Loucy (cell line): ENCODE measurements at regions not wholly inside any gene's neighbourhood (a gene's known extent, or its start where the extent isn't known, plus 50 kb on each side); places are given as distances from the start of the nearest gene placed in this dataset.

Experiments
- H2AFZ ChIP-seq: fragments of 200-600 bp; sonication (generic); 2 replicates; pipeline ENCODE4 v1.6.0; 2016; ENCODE audit warnings: antibody characterized with exemption, mild to moderate bottlenecking, low read length, moderate library complexity
- H3F3A ChIP-seq: fragments of 200-600 bp; 2 replicates; pipeline ENCODE4 v1.6.0; 2016; ENCODE audit warnings: antibody characterized with exemption, low read depth, mild to moderate bottlenecking
- H3K27me3 ChIP-seq: fragments of 200-600 bp; sonication (generic); 2 replicates; pipeline ENCODE4 v1.6.1; 2014; ENCODE audit warnings: low read length, mild to moderate bottlenecking; ENCODE audit not compliant: insufficient read depth, poor library complexity, severe bottlenecking
- H3K36me3 ChIP-seq: fragments of 200-600 bp; sonication (generic); 2 replicates; pipeline ENCODE4 v1.6.1; 2016; ENCODE audit warnings: low read length; ENCODE audit not compliant: insufficient read depth
- H3K4me1 ChIP-seq: fragments of 200-600 bp; sonication (generic); 2 replicates; pipeline ENCODE4 v1.5.1; 2014; ENCODE audit warnings: low read length, mild to moderate bottlenecking; ENCODE audit not compliant: insufficient read depth, poor library complexity, severe bottlenecking
- H3K4me2 ChIP-seq: fragments of 200-600 bp; sonication (generic); 2 replicates; pipeline ENCODE4 v1.6.0; 2014; ENCODE audit warnings: antibody characterized with exemption, low read length, low read depth, mild to moderate bottlenecking; ENCODE audit not compliant: poor library complexity, severe bottlenecking
- H3K4me3 ChIP-seq: fragments of 200-600 bp; sonication (generic); 2 replicates; pipeline ENCODE4 v1.5.1; 2014; ENCODE audit warnings: low read length, mild to moderate bottlenecking, mixed read lengths; ENCODE audit not compliant: poor library complexity, severe bottlenecking
- H3K79me2 ChIP-seq: fragments of 200-600 bp; sonication (generic); 2 replicates; pipeline ENCODE4 v1.6.1; 2014; ENCODE audit warnings: low read length; ENCODE audit not compliant: insufficient read depth
- H3K9ac ChIP-seq: fragments of 200-600 bp; sonication (generic); 2 replicates; pipeline ENCODE4 v1.6.0; 2014; ENCODE audit warnings: mild to moderate bottlenecking, low read depth, low read length, moderate library complexity; ENCODE audit not compliant: poor library complexity, severe bottlenecking
- H3K9me2 ChIP-seq: fragments of 200-600 bp; sonication (generic); replicated peaks from 2 replicates; pipeline ENCODE4 v1.6.1; 2016; ENCODE audit warnings: low read depth, low read length, mixed read lengths
- H3K9me3 ChIP-seq: fragments of 200-600 bp; sonication (generic); 2 replicates; pipeline ENCODE4 v1.6.1; 2014; ENCODE audit warnings: mild to moderate bottlenecking, antibody characterized with exemption, low read length, low read depth; ENCODE audit not compliant: insufficient read depth
- H4K20me1 ChIP-seq: fragments of 200-600 bp; sonication (generic); 2 replicates; pipeline ENCODE4 v1.6.0; 2014; ENCODE audit warnings: antibody characterized with exemption, low read length, mild to moderate bottlenecking; ENCODE audit not compliant: insufficient read depth, poor library complexity, severe bottlenecking
- CTCF ChIP-seq: fragments of 200-600 bp; sonication (generic); conservative IDR thresholded peaks from 2 replicates; pipeline ENCODE4 v1.5.1; 2014; ENCODE audit warnings: mild to moderate bottlenecking, antibody characterized with exemption, low read length
- EZH2phosphoT487 ChIP-seq: fragments of 200-600 bp; IDR thresholded peaks from 2 replicates; pipeline ENCODE4 v1.6.1; 2018; ENCODE audit warnings: antibody characterized with exemption, mild to moderate bottlenecking, moderate library complexity, borderline replicate concordance

GRCh38 chr14:53783256-53783655 is 173.4 kb downstream of the BMP4 start:
- Histone ChIP-seq H4K20me1 (no peaks in the 10 kb centered on the region), H3K9ac (no peak overlapping the region), H3K79me2 (no peaks in the 10 kb centered on the region), H3K27me3 (no peaks in the 10 kb centered on the region), H2AFZ (no peak overlapping the region), H3K9me3 (no peaks in the 10 kb centered on the region), H3K9me2 (no peaks in the 10 kb centered on the region), H3K4me2 (no peak overlapping the region), H3K4me1 (no peaks in the 10 kb centered on the region), H3K4me3 (no peak overlapping the region), H3F3A (no peaks in the 10 kb centered on the region), H3K36me3 (no peaks in the 10 kb centered on the region)
- TF ChIP-seq CTCF (no peak), EZH2phosphoT487 (no peak)

- H3K79me2 ChIP-seq = no peaks in the 10 kb centered on the region
- H2AFZ ChIP-seq = no peak overlapping the region
- 0 out of 2 replicates have a peak, but pooled peaks cover 7% of the 10 kb centered on the region for H3K9me2 ChIP-seq
- no peaks in the 10 kb centered on the region for H3K36me3 ChIP-seq
- H3F3A ChIP-seq = no peaks in the 10 kb centered on the region
- H3K27me3 ChIP-seq = no peaks in the 10 kb centered on the region
- no peak for TF ChIP-seq CTCF
- TF ChIP-seq EZH2phosphoT487 = no peak
- H4K20me1 ChIP-seq = no peaks in the 10 kb centered on the region
- no peak overlapping the region for H3K4me3 ChIP-seq
- no peaks in the 10 kb centered on the region for H3K4me1 ChIP-seq
- H3K9me3 ChIP-seq = no peaks in the 10 kb centered on the region
- H3K4me2 ChIP-seq = no peak overlapping the region
- no peak overlapping the region for H3K9ac ChIP-seq
Observed at GRCh38 chr14:53780051-53780555, 176.5 kb downstream of the BMP4 start.

GRCh38 chr14:53779301-53779700 is 177.3 kb downstream of the BMP4 start:
- TF ChIP-seq CTCF (no peak), EZH2phosphoT487 (no peak)
- H3K4me1 ChIP-seq = no peaks in the 10 kb centered on the region
- H3K9ac ChIP-seq = no peak overlapping the region
- 0 out of 2 replicates have a peak, but pooled peaks cover 7% of the 10 kb centered on the region for H3K9me2 ChIP-seq
- no peaks in the 10 kb centered on the region for H3F3A ChIP-seq
- H3K79me2 ChIP-seq = no peaks in the 10 kb centered on the region
- no peaks in the 10 kb centered on the region for H3K27me3 ChIP-seq
- no peak overlapping the region for H3K4me3 ChIP-seq
- no peak overlapping the region for H2AFZ ChIP-seq
- no peaks in the 10 kb centered on the region for H3K9me3 ChIP-seq
- H4K20me1 ChIP-seq = no peaks in the 10 kb centered on the region
- no peak overlapping the region for H3K4me2 ChIP-seq
- no peaks in the 10 kb centered on the region for H3K36me3 ChIP-seq
